ENCODE measurements at regions not wholly inside any gene's neighbourhood (a gene's known extent, or its start where the extent isn't known, plus 50 kb on each side); places are given as distances from the start of the nearest gene placed in this dataset.
A peak's percentile ranks its signal among the peaks of the same experiment; 100 is the strongest.

GRCh38 chr1:202067188-202067974 lies 55.3 kb upstream of the GPR37L1 start (continued):
- TF ChIP-seq, protein P1, sequence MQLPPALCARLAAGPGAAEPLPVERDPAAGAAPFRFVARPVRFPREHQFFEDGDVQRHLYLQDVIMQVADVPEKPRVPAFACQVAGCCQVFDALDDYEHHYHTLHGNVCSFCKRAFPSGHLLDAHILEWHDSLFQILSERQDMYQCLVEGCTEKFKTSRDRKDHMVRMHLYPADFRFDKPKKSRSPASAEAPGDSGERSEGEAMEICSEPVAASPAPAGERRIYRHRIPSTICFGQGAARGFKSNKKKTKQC (CRISPR knock-in tag; IDR thresholded peaks at IDR 0.05), result no peak
- TF ChIP-seq SMARCE1 (IDR thresholded peaks at IDR 0.05) (peak; percentile 32; the same call in 1 of the 2 replicates), DIDO1 (tag; IDR thresholded peaks at IDR 0.05; ENCODE audit: low read depth) (no peak), MIER1 (IDR thresholded peaks at IDR 0.05; ENCODE audit: low read depth) (no peak), TGIF2 (CRISPR knock-in tag; IDR thresholded peaks at IDR 0.05) (no peak), SMAD2 (IDR thresholded peaks at IDR 0.05; ENCODE audit: low read depth, low read length) (no peak), SMC3 (conservative IDR thresholded peaks at IDR 0.05; ENCODE audit: insufficient read depth, low read depth, low read length) (no peak), BHLHE40 (IDR thresholded peaks at IDR 0.05; ENCODE audit: low read length) (no peak), HDAC1 (IDR thresholded peaks at IDR 0.05) (no peak), MCM2 (IDR thresholded peaks at IDR 0.05; ENCODE audit: low read depth) (no peak), HDAC3 (IDR thresholded peaks at IDR 0.05; ENCODE audit: borderline replicate concordance, partially characterized antibody) (no peak), FOXA3 (CRISPR knock-in tag; conservative IDR thresholded peaks at IDR 0.05 in 1 of 2, IDR thresholded peaks at IDR 0.05 in 1 of 2) (no peak), ZNF133 (CRISPR knock-in tag; IDR thresholded peaks at IDR 0.05) (no peak), ELK3 (CRISPR knock-in tag; IDR thresholded peaks at IDR 0.05) (no peak), MCM5 (IDR thresholded peaks at IDR 0.05; ENCODE audit: low read depth) (no peak), MTA2 (IDR thresholded peaks at IDR 0.05; ENCODE audit: low read depth) (peak; percentile 83), NRF1 (conservative IDR thresholded peaks at IDR 0.05 in 1 of 2, IDR thresholded peaks at IDR 0.05 in 1 of 2) (peak; percentile 34 to 47; a peak in 1 of 4 replicates)
- TF ChIP-seq, protein P2, sequence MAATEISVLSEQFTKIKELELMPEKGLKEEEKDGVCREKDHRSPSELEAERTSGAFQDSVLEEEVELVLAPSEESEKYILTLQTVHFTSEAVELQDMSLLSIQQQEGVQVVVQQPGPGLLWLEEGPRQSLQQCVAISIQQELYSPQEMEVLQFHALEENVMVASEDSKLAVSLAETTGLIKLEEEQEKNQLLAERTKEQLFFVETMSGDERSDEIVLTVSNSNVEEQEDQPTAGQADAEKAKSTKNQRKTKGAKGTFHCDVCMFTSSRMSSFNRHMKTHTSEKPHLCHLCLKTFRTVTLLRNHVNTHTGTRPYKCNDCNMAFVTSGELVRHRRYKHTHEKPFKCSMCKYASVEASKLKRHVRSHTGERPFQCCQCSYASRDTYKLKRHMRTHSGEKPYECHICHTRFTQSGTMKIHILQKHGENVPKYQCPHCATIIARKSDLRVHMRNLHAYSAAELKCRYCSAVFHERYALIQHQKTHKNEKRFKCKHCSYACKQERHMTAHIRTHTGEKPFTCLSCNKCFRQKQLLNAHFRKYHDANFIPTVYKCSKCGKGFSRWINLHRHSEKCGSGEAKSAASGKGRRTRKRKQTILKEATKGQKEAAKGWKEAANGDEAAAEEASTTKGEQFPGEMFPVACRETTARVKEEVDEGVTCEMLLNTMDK (IDR thresholded peaks at IDR 0.05; ENCODE audit: borderline replicate concordance, insufficient read depth, low read depth, low read length, poor library complexity, severe bottlenecking), result no peak
- TF ChIP-seq, protein P3, sequence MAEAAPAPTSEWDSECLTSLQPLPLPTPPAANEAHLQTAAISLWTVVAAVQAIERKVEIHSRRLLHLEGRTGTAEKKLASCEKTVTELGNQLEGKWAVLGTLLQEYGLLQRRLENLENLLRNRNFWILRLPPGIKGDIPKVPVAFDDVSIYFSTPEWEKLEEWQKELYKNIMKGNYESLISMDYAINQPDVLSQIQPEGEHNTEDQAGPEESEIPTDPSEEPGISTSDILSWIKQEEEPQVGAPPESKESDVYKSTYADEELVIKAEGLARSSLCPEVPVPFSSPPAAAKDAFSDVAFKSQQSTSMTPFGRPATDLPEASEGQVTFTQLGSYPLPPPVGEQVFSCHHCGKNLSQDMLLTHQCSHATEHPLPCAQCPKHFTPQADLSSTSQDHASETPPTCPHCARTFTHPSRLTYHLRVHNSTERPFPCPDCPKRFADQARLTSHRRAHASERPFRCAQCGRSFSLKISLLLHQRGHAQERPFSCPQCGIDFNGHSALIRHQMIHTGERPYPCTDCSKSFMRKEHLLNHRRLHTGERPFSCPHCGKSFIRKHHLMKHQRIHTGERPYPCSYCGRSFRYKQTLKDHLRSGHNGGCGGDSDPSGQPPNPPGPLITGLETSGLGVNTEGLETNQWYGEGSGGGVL (CRISPR knock-in tag; IDR thresholded peaks at IDR 0.05), result no peak
- TF ChIP-seq, protein P4, sequence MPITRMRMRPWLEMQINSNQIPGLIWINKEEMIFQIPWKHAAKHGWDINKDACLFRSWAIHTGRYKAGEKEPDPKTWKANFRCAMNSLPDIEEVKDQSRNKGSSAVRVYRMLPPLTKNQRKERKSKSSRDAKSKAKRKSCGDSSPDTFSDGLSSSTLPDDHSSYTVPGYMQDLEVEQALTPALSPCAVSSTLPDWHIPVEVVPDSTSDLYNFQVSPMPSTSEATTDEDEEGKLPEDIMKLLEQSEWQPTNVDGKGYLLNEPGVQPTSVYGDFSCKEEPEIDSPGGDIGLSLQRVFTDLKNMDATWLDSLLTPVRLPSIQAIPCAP (CRISPR knock-in tag; IDR thresholded peaks at IDR 0.05; ENCODE audit: borderline replicate concordance), result no peak

All from K562 (cell line).